ENCODE measurements at regions not wholly inside any gene's neighbourhood (a gene's known extent, or its start where the extent isn't known, plus 50 kb on each side); places are given as distances from the start of the nearest gene placed in this dataset.

DNA sequence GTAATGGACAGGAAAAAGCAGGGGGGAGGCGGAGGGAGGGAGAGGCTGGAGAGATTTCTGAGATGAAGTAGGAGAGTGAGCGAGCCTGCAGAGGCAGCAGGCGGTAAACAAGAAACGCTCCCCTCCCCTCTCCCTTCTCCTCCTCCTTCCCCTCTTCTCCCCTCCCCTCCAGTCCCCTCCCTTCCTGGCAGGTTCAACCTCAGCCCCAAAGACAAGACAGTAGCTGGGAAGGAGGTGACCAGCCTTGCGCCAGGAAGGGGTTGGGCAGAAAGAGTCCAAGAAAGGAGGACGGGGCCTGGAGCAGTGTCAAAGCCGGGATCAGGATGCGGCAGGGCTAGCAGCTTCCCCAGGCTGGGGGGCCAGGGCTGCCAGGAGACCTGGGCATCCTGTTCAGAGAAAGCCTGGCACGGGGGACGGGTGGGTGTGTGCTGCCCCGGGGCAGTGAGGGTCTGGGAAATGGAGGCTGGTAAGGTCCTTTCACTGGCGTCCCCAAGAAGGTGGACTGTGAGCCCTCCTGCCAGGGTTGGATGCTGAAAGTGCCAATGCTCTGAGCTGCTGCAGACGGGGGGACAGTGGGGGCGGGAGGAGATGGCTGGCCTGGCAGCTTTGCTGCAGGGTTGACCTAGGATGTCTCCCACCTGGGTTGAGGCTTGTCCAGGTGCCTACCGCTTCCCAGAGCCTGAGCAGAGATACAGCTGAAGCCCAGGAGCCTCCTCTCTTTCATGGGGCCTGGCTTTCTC, 261.6 kb upstream of the TNRC6C start:
- peak; percentile 60 for DNase-seq (ENCODE audit: low read depth, low spot score)

DNA sequence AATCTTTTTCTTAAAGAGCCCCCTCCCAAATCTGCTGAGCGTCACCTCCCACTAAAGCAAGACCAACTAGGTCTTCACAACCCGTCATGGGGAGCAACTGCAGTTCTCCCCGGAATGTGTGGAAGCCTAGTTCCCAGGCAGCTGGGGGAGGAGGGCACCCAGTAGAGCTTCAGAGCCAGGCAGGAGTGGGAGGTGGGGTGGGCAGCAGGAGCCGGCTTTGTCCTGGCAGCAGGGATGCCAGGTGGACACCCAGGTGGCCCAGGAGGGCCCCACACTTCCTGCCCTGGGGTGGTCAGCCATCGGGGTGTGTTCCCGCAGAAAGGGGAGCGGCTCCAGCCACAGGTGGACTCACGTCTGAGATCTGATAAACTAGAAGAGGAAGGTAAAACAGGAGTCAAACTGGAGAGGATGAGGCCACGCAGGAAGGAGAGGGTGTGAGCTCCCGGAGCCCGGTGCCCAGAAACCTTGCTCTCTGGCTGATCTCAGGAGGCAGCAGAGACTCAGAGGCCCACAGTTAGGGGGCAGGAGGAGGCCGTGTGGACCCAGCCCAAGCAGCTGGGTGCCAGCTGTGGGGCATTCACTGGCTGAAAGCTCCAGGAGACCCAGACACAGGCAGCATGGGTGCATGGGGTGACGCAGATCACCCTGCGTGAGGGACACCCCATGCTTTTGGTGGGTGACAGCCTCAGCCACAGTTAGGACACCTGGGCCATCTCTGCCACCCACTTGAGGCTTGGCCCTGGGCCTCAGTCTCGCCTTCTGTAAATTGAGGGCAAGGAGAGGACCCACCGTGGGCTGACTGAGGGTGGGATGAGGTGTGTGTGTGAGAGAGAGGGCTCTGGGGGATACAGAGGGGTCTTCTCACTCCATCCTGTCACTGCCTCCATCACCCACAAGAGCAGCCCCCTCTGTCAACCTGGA, 260.8 kb upstream of the TNRC6C start:
- no peak for DNase-seq (ENCODE audit: low read depth, low spot score)

GRCh38 chr17:77698903-77699623, 259.4 kb upstream of the TNRC6C start:
- DNase-seq (ENCODE audit: low read depth, low spot score), result no peak

DNA sequence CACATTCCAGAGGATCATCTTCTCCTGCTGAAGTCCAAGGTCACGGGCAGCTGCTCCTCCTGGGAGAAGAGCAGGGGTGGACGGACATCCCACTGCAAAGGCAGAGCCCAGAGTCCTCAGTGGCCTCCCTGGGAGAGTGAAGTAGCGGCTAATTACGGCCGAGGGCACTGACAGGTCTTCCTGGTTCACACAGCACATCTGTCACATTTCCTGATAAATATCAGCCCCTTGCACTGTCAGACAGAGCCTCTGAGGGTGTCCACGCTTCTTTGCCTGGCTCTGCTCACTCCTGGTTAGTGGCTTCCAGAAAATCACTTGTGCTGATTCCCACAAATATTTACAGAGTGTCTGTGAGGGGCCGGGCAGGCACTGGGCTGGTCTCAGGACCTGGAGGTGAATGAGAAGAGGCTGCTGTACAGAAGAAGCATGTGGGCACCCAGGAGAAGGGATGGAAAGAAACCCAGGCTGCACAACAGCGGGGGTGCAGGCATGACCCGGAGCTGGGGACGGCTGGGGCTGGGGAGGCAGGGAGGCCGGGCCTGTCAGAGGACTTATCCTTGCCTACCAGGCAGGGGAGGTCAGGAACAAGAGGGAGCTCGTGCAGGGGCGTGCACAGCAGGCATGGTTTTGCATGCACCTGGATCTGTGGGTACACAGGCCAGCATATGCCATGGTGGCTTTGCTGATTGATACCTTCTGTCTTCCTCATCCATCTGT, 258.2 kb upstream of the TNRC6C start:
- no peak for DNase-seq (ENCODE audit: low read depth, low spot score)

DNA sequence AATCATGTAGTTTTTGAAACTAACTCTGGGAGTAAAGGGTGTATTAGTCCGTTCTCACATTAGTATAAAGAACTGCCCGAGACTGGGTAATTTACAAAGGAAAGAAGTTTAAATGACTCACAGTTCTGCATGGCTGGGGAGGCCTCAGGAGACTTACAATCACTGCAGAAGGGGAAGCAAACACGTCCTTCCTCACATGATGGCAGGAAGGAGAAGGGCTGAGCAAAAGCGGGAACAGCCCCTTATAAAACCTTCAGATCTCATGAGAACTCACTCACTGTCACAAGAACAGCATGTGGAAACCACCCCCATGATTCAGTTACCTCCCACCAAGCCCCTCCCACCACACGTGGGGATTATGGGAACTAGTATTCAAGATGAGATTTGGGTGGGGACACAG, 256.5 kb upstream of the TNRC6C start:
- no peak for DNase-seq (ENCODE audit: low read depth, low spot score)

GRCh38 chr17:77704048-77704815, 254.3 kb upstream of the TNRC6C start:
- DNase-seq (ENCODE audit: low read depth, low spot score), result no peak

DNA sequence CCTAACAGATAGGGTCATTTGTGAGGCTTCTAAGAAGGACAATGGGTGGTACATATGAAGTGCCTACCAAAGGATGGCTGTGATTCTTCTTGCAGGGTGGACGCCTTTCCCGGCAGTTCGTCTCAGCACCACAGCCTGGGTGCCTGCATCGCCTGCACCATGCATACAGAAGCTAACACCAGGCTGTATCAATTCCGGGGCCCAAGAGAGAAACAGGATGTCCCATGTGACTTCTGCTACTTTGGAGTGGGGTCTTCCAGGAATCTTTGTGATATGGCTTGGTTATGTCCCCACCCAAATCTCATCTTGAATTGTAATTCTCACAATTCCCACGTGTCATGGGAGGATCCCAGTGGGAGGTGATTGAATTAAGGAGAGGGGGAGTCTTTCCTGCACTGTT, 251.6 kb upstream of the TNRC6C start:
- DNase-seq (ENCODE audit: low read depth, low spot score), result no peak

- no peak for DNase-seq (ENCODE audit: low read depth, low spot score)
These were observed 251.0 kb upstream of the TNRC6C start for GRCh38 chr17:77707546-77707945.

DNA sequence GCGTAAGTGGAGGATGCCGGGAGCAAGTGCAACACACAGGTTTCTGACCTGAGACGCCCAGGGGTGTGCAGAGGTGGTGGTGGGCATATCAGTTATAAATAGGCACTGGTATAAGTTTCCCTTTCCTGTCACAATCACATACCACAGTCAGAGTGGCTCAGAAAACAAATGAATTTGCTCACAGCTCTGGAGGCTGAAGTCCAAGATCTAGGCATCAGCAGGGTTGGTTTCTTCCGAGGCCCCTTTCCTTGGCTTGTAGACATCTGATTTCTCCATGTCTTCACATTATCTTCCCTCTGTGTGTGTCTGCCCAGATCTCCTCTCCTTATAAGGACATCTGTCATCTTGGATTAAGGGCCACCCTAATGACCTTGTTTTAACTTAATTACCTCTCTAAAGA, 250.5 kb upstream of the TNRC6C start:
- DNase-seq (ENCODE audit: low read depth, low spot score), result no peak

GRCh38 chr17:77708936-77709335, 249.6 kb upstream of the TNRC6C start:
- no peak for DNase-seq (ENCODE audit: low read depth, low spot score)

GRCh38 chr17:77709594-77709993, 248.9 kb upstream of the TNRC6C start:
- no peak for DNase-seq (ENCODE audit: low read depth, low spot score)

GRCh38 chr17:77712578-77712977, 245.9 kb upstream of the TNRC6C start:
- DNase-seq (ENCODE audit: low read depth, low spot score), result no peak

- DNase-seq (ENCODE audit: low read depth, low spot score), result no peak
These were observed 242.1 kb upstream of the TNRC6C start for GRCh38 chr17:77716289-77716926.

- DNase-seq (ENCODE audit: low read depth, low spot score), result no peak
These were observed 240.4 kb upstream of the TNRC6C start for GRCh38 chr17:77717941-77718668.

DNA sequence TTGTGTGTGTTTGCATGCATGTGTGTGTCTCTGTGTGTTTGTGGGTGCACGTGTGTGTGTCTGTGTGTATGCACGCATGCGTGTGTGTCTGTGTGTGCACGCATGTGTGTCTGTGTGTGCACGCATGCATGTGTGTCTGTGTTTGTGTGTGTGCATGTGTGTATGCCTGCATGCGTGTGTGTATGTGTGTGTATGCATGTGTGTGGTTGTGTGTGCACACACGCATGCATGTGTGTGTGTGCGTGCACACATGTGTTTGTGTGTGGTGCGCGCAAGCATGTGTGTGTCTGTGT, 239.9 kb upstream of the TNRC6C start:
- no peak for DNase-seq (ENCODE audit: low read depth, low spot score)

DNA sequence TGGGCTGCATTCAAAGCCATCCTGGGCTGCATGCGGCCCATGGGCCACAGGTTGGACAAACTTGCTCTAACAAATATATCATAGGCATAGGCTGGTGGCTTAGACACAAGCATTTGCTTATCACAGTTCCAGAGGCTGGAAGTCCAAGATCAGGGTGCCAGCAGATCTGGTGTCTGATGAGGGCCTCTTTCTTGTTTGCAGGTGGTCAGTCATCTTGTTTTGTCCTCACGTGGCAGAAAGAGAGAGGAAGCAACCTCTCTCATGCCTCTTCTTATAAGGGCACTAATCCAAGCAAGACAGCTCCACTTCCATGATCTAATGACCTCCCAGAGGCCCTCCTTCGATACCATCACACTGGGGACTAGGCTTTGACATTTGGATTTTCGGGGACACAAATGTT, 238.7 kb upstream of the TNRC6C start:
- DNase-seq (ENCODE audit: low read depth, low spot score), result no peak

DNA sequence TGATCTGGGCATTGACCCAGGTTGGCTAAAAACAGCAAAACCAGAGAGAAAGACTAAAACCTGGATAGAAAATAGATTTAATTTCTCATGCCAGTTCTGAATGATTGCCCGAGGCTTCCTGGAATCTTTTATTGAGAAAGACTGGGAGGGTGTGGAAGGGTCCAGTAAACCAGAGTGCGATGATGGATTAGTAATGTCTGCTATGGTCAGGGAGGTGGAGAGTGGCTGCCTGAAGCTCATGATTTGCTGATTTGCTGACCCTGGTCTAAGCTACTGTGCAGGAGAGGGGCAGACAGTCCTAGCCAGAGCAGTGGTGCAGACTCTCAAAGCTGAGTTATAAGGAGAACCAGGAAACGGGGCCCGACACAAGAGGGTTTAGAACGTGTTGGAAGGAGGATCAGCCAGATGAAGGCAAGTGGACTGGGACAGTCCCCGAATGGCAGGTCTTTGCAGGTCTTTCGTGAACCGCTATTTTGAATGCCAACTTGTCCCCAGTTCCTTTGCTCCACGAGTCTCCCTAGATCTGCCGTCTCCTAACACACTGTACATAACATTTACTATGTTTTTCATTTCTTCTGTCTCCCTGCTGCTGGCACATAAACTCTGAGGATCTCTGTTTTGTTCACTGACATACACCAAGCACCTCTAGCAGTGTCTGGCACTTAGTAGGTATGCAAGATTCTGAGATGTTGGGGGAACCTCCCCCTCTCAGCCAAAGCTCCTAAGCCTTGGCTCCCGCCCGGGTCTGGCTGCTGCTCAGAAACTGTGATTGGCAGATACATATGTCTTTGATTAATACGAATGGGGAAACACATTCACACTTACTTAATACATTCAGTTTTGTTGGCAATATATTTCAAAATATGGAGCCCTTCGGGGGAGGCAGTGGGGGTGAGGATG, 237.3 kb upstream of the TNRC6C start:
- DNase-seq (ENCODE audit: low read depth, low spot score), result no peak

DNA sequence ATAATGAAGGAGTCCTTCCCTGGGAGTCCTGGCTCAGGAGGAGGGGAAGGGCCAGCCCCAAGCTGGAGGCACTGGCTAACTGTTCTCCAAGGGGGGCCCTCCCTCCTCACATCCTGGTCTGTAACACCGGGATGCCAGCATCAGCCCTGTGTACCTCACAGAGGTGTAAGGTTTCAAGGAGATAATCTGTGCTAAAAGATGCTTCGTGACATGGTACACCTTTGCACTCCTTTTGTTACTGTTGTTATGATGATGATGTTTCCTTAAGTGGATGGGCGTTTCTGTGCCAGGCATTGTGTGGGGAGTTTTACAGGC, 236.7 kb upstream of the TNRC6C start:
- DNase-seq (ENCODE audit: low read depth, low spot score), result no peak

DNA sequence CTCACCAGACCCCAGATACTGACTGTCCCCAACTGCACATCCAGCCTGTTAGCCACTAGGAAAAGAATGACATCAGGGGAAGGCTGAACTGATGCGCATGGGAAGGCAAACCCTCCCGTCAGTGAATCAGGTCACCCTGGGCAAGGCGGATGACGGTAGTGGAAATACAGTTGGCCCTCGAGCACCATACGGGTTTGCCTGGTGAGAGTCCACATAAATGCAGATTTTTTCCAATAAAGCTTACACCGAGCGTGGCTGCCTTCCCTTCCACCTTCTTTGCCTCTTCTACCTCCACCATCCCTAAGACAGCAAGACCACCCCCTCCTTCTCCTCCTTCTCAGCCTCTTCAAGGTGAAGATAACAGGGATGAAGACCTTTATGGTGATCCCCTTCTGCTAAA, 236.1 kb upstream of the TNRC6C start:
- DNase-seq (ENCODE audit: low read depth, low spot score), result no peak
